ENCODE measurements at regions not wholly inside any gene's neighbourhood (a gene's known extent, or its start where the extent isn't known, plus 50 kb on each side); places are given as distances from the start of the nearest gene placed in this dataset.

DNA sequence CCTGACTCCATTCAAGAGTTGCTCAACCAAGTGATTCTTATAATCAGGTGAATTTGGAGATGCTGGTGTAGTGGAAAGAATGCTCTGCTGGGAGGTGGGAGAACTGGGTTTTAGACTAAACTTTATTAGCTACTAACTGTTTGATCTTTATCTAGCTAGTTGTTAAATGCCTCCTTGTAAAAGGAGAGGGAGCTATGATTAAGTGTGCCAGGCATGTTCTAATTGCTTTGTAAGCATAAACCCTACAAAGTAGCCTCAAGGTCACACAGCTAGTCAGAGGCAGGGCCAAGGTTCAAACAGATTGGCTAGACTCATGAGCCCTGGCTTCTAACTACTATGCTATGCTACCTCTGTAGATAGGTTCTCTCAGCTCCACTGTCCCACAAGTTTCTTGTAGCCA is 105.5 kb downstream of the NXPE2 start:
- no peaks in the 10 kb centered on the region for H3K79me2 ChIP-seq (ENCODE audit: control insufficient read depth, insufficient read depth, low read length)
- H2BK15ac ChIP-seq (replicated peaks; ENCODE audit: low read depth): no peak overlapping the region
- no peaks in the 10 kb centered on the region for H3K27me3 ChIP-seq (ENCODE audit: insufficient read depth, low read length, poor library complexity)
- DNase-seq: no peak
- no peak overlapping the region for H2AK5ac ChIP-seq (ENCODE audit: low read length)
- H3K4ac ChIP-seq (ENCODE audit: low read depth, low read length): no peak overlapping the region
- H3K4me3 ChIP-seq (ENCODE audit: low read length): no peak overlapping the region
- H3K79me1 ChIP-seq (ENCODE audit: low read length): no peaks in the 10 kb centered on the region
- no peak overlapping the region for H3K18ac ChIP-seq (ENCODE audit: low read length)
- H3K56ac ChIP-seq (ENCODE audit: low read length): no peak overlapping the region
- H3K36me3 ChIP-seq (ENCODE audit: control insufficient read depth, insufficient read depth, low read length): no peaks in the 10 kb centered on the region
- no peak overlapping the region for H4K5ac ChIP-seq (ENCODE audit: low read length)
- H3K23ac ChIP-seq (ENCODE audit: low read length): no peak overlapping the region
- no peaks in the 10 kb centered on the region for H3K4me1 ChIP-seq (ENCODE audit: control insufficient read depth, low read depth, low read length)
- no peak overlapping the region for H3K9ac ChIP-seq (ENCODE audit: low read length)
- H2BK5ac ChIP-seq (ENCODE audit: low read length): no peak overlapping the region
- no peak overlapping the region for H3K27ac ChIP-seq (ENCODE audit: low read depth, low read length)
- no peak overlapping the region for H3K4me2 ChIP-seq (ENCODE audit: low read length)
- no peak overlapping the region for H4K8ac ChIP-seq (ENCODE audit: low read depth, low read length)
- H2BK120ac ChIP-seq (ENCODE audit: low read depth, low read length): no peak overlapping the region

- Histone ChIP-seq H3K27ac (ENCODE audit: low read depth, low read length) (no peak overlapping the region), H3K27me3 (ENCODE audit: insufficient read depth, low read length, poor library complexity) (no peaks in the 10 kb centered on the region), H2AK5ac (ENCODE audit: low read length) (no peak overlapping the region), H3K56ac (ENCODE audit: low read length) (no peak overlapping the region), H3K4me1 (ENCODE audit: control insufficient read depth, low read depth, low read length) (no peaks in the 10 kb centered on the region), H4K8ac (ENCODE audit: low read depth, low read length) (no peak overlapping the region), H3K4me3 (ENCODE audit: low read length) (no peak overlapping the region), H3K79me2 (ENCODE audit: control insufficient read depth, insufficient read depth, low read length) (no peaks in the 10 kb centered on the region), H3K9ac (ENCODE audit: low read length) (no peak overlapping the region), H3K4me2 (ENCODE audit: low read length) (no peak overlapping the region), H2BK5ac (ENCODE audit: low read length) (no peak overlapping the region), H4K5ac (ENCODE audit: low read length) (no peak overlapping the region), H3K79me1 (ENCODE audit: low read length) (no peaks in the 10 kb centered on the region), H3K36me3 (ENCODE audit: control insufficient read depth, insufficient read depth, low read length) (no peaks in the 10 kb centered on the region), H2BK15ac (replicated peaks; ENCODE audit: low read depth) (no peak overlapping the region), H3K4ac (ENCODE audit: low read depth, low read length) (no peak overlapping the region), H3K23ac (ENCODE audit: low read length) (no peak overlapping the region), H3K18ac (ENCODE audit: low read length) (no peak overlapping the region), H2BK120ac (ENCODE audit: low read depth, low read length) (no peak overlapping the region)
- WGBS (ENCODE audit: extremely low coverage, insufficient coverage, low lambda C conversion rate): no CpG with 5 or more reads among the region's 5 CpGs
- no peak for DNase-seq
Measured at GRCh38 chr11:114784216-114784615, 105.9 kb downstream of the NXPE2 start.

DNA sequence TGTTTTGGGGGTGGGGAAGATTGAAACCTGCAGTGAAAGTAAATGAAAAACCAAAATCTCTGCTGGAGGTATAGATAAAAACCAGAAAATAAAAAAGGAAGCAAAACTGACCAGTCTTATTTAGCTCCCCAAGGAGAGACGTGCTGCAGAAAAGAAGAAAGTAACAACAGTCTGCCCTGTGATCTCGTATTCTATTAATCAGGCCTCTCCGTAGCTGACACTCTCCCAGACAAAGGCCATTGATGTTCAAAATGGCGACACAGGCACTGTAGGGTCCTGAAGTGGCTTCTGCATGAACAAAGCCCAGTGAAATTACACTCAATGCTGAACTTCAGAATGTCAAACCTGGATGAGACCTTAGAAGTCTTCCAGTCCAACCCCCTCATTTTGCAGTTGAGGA is 106.6 kb downstream of the NXPE2 start:
- no peak overlapping the region for H2BK5ac ChIP-seq (ENCODE audit: low read length)
- no peaks in the 10 kb centered on the region for H3K79me1 ChIP-seq (ENCODE audit: low read length)
- H3K27ac ChIP-seq (ENCODE audit: low read depth, low read length): no peak overlapping the region
- H4K8ac ChIP-seq (ENCODE audit: low read depth, low read length): no peak overlapping the region
- no peak overlapping the region for H2BK15ac ChIP-seq (replicated peaks; ENCODE audit: low read depth)
- no peaks in the 10 kb centered on the region for H3K36me3 ChIP-seq (ENCODE audit: control insufficient read depth, insufficient read depth, low read length)
- no peak overlapping the region for H3K4ac ChIP-seq (ENCODE audit: low read depth, low read length)
- H3K4me2 ChIP-seq (ENCODE audit: low read length): no peak overlapping the region
- no peak for DNase-seq
- H3K9ac ChIP-seq (ENCODE audit: low read length): no peak overlapping the region
- no peak overlapping the region for H3K18ac ChIP-seq (ENCODE audit: low read length)
- no peak overlapping the region for H3K4me3 ChIP-seq (ENCODE audit: low read length)
- H4K5ac ChIP-seq (ENCODE audit: low read length): no peak overlapping the region
- no peak overlapping the region for H2AK5ac ChIP-seq (ENCODE audit: low read length)
- H3K79me2 ChIP-seq (ENCODE audit: control insufficient read depth, insufficient read depth, low read length): no peaks in the 10 kb centered on the region
- whole genome bisulfite sequencing (ENCODE audit: extremely low coverage, insufficient coverage, low lambda C conversion rate): no CpG with 5 or more reads among the region's 4 CpGs
- no peak overlapping the region for H3K56ac ChIP-seq (ENCODE audit: low read length)
- no peak overlapping the region for H3K23ac ChIP-seq (ENCODE audit: low read length)
- no peak overlapping the region for H2BK120ac ChIP-seq (ENCODE audit: low read depth, low read length)
- H3K27me3 ChIP-seq (ENCODE audit: insufficient read depth, low read length, poor library complexity): no peaks in the 10 kb centered on the region
- no peaks in the 10 kb centered on the region for H3K4me1 ChIP-seq (ENCODE audit: control insufficient read depth, low read depth, low read length)

DNA sequence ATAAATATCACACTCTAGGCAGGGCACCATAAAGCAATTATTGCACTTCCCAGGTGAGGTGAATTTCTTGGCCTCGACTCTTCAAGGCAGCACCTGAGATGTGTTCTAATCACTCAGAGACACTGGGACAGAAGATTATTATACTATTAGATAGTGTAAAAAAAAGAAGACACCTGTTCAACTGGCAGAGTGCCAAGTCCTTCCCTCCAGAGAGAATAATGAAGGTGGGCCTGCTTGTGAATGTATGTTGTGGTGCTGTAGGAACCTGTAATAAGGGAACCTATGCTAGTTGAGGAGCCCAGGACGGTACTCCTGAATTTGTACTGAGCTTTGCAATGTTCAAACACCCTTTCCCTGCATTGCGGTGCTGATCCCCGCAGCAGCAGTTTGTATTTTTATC is 107.5 kb downstream of the NXPE2 start:
- Histone ChIP-seq H3K4me1 (ENCODE audit: control insufficient read depth, low read depth, low read length) (no peaks in the 10 kb centered on the region), H2BK15ac (replicated peaks; ENCODE audit: low read depth) (no peak overlapping the region), H3K56ac (ENCODE audit: low read length) (no peak overlapping the region), H3K79me1 (ENCODE audit: low read length) (no peaks in the 10 kb centered on the region), H3K27ac (ENCODE audit: low read depth, low read length) (no peak overlapping the region), H3K27me3 (ENCODE audit: insufficient read depth, low read length, poor library complexity) (no peaks in the 10 kb centered on the region), H2BK5ac (ENCODE audit: low read length) (no peak overlapping the region), H3K4me3 (ENCODE audit: low read length) (no peak overlapping the region), H3K4ac (ENCODE audit: low read depth, low read length) (no peak overlapping the region), H3K4me2 (ENCODE audit: low read length) (no peak overlapping the region), H3K18ac (ENCODE audit: low read length) (no peak overlapping the region), H3K79me2 (ENCODE audit: control insufficient read depth, insufficient read depth, low read length) (no peaks in the 10 kb centered on the region), H3K23ac (ENCODE audit: low read length) (no peak overlapping the region), H2AK5ac (ENCODE audit: low read length) (no peak overlapping the region), H3K9ac (ENCODE audit: low read length) (no peak overlapping the region), H2BK120ac (ENCODE audit: low read depth, low read length) (no peak overlapping the region), H3K36me3 (ENCODE audit: control insufficient read depth, insufficient read depth, low read length) (no peaks in the 10 kb centered on the region), H4K8ac (ENCODE audit: low read depth, low read length) (no peak overlapping the region), H4K5ac (ENCODE audit: low read length) (no peak overlapping the region)
- DNase-seq: no peak
- no CpG with 5 or more reads among the region's 4 CpGs for WGBS (ENCODE audit: extremely low coverage, insufficient coverage, low lambda C conversion rate)

GRCh38 chr11:114787126-114787525 is 108.8 kb downstream of the NXPE2 start:
- Histone ChIP-seq H4K8ac (ENCODE audit: low read depth, low read length) (no peak overlapping the region), H3K23ac (ENCODE audit: low read length) (no peak overlapping the region), H3K27me3 (ENCODE audit: insufficient read depth, low read length, poor library complexity) (no peaks in the 10 kb centered on the region), H3K4me3 (ENCODE audit: low read length) (no peak overlapping the region), H3K27ac (ENCODE audit: low read depth, low read length) (no peak overlapping the region), H3K79me2 (ENCODE audit: control insufficient read depth, insufficient read depth, low read length) (no peaks in the 10 kb centered on the region), H2BK5ac (ENCODE audit: low read length) (no peak overlapping the region), H3K56ac (ENCODE audit: low read length) (no peak overlapping the region), H3K36me3 (ENCODE audit: control insufficient read depth, insufficient read depth, low read length) (no peaks in the 10 kb centered on the region), H2AK5ac (ENCODE audit: low read length) (no peak overlapping the region), H3K4ac (ENCODE audit: low read depth, low read length) (no peak overlapping the region), H3K79me1 (ENCODE audit: low read length) (no peaks in the 10 kb centered on the region), H3K4me2 (ENCODE audit: low read length) (no peak overlapping the region), H2BK120ac (ENCODE audit: low read depth, low read length) (no peak overlapping the region), H4K5ac (ENCODE audit: low read length) (no peak overlapping the region), H3K4me1 (ENCODE audit: control insufficient read depth, low read depth, low read length) (no peaks in the 10 kb centered on the region), H2BK15ac (replicated peaks; ENCODE audit: low read depth) (no peak overlapping the region), H3K9ac (ENCODE audit: low read length) (no peak overlapping the region), H3K18ac (ENCODE audit: low read length) (no peak overlapping the region)
- no peak for DNase-seq
- no CpG with 5 or more reads among the region's 8 CpGs for WGBS (ENCODE audit: extremely low coverage, insufficient coverage, low lambda C conversion rate)

- Histone ChIP-seq H2BK5ac (ENCODE audit: low read length) (no peak overlapping the region), H3K9ac (ENCODE audit: low read length) (no peak overlapping the region), H3K36me3 (ENCODE audit: control insufficient read depth, insufficient read depth, low read length) (no peaks in the 10 kb centered on the region), H2BK120ac (ENCODE audit: low read depth, low read length) (no peak overlapping the region), H3K4me1 (ENCODE audit: control insufficient read depth, low read depth, low read length) (no peaks in the 10 kb centered on the region), H3K4me3 (ENCODE audit: low read length) (no peak overlapping the region), H3K4me2 (ENCODE audit: low read length) (no peak overlapping the region), H3K18ac (ENCODE audit: low read length) (no peak overlapping the region), H3K79me2 (ENCODE audit: control insufficient read depth, insufficient read depth, low read length) (no peaks in the 10 kb centered on the region), H3K27ac (ENCODE audit: low read depth, low read length) (no peak overlapping the region), H2BK15ac (replicated peaks; ENCODE audit: low read depth) (no peak overlapping the region), H3K23ac (ENCODE audit: low read length) (no peak overlapping the region), H2AK5ac (ENCODE audit: low read length) (no peak overlapping the region), H3K4ac (ENCODE audit: low read depth, low read length) (no peak overlapping the region), H3K56ac (ENCODE audit: low read length) (no peak overlapping the region), H4K8ac (ENCODE audit: low read depth, low read length) (no peak overlapping the region), H3K27me3 (ENCODE audit: insufficient read depth, low read length, poor library complexity) (no peaks in the 10 kb centered on the region), H4K5ac (ENCODE audit: low read length) (no peak overlapping the region), H3K79me1 (ENCODE audit: low read length) (no peaks in the 10 kb centered on the region)
- no peak for DNase-seq
- no CpG with 5 or more reads among the region's 3 CpGs for WGBS (ENCODE audit: extremely low coverage, insufficient coverage, low lambda C conversion rate)
Measured at GRCh38 chr11:114790910-114791309, 112.6 kb downstream of the NXPE2 start.
